ENCODE measurements at regions not wholly inside any gene's neighbourhood (a gene's known extent, or its start where the extent isn't known, plus 50 kb on each side); places are given as distances from the start of the nearest gene placed in this dataset.

DNA sequence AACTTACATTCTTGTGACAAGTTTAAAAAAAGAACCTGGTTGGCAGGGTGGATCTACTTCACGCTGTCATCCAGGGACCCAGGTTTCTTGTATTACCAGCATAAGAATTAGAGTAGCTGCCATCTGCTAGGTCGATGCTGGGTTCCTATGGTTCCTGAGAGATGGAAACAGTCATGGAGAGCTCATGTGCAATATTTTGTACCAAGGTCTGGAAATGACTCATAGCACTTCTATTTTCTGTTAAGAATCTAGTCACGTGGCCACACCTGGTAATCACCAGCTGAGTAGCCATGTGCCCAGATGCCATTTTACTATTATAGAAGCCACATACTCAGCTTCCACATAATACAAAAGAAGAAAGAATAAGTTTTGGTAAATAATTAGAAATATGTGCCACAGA lies 171.3 kb downstream of the CD83 start:
- Histone ChIP-seq H3K4me1 (no peaks in the 10 kb centered on the region), H3K36me3 (no peaks in the 10 kb centered on the region), H3K27ac (no peak overlapping the region), H3K27me3 (no peaks in the 10 kb centered on the region), H3K9me3 (no peaks in the 10 kb centered on the region), H3K4me3 (no peak overlapping the region)
- intact Hi-C loops (cut with DNase I; ENCODE audit: low total_unique reads): no loop called here
- TF ChIP-seq, protein P1, sequence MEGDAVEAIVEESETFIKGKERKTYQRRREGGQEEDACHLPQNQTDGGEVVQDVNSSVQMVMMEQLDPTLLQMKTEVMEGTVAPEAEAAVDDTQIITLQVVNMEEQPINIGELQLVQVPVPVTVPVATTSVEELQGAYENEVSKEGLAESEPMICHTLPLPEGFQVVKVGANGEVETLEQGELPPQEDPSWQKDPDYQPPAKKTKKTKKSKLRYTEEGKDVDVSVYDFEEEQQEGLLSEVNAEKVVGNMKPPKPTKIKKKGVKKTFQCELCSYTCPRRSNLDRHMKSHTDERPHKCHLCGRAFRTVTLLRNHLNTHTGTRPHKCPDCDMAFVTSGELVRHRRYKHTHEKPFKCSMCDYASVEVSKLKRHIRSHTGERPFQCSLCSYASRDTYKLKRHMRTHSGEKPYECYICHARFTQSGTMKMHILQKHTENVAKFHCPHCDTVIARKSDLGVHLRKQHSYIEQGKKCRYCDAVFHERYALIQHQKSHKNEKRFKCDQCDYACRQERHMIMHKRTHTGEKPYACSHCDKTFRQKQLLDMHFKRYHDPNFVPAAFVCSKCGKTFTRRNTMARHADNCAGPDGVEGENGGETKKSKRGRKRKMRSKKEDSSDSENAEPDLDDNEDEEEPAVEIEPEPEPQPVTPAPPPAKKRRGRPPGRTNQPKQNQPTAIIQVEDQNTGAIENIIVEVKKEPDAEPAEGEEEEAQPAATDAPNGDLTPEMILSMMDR (IDR thresholded peaks at IDR 0.05): no peak
- TF ChIP-seq POLR2A (IDR thresholded peaks at IDR 0.05) (no peak), POLR2AphosphoS5 (IDR thresholded peaks at IDR 0.05) (no peak), EP300 (IDR thresholded peaks at IDR 0.05; ENCODE audit: low read depth) (no peak)
- in situ Hi-C loops (cut with MboI; ENCODE audit: low pct_ligation_motif_present in 1 of 4, low pct_unique_long_range_greater_than_20kb in 1 of 4, low sequenced_read_pairs in 3 of 4): no loop called here
- 88 to 92% methylated on average over 1 to 3 of the region's 3 CpGs for WGBS, 2 donors (ENCODE audit: low coverage in 1 of 2)
- DNase-seq: no peak

DNA sequence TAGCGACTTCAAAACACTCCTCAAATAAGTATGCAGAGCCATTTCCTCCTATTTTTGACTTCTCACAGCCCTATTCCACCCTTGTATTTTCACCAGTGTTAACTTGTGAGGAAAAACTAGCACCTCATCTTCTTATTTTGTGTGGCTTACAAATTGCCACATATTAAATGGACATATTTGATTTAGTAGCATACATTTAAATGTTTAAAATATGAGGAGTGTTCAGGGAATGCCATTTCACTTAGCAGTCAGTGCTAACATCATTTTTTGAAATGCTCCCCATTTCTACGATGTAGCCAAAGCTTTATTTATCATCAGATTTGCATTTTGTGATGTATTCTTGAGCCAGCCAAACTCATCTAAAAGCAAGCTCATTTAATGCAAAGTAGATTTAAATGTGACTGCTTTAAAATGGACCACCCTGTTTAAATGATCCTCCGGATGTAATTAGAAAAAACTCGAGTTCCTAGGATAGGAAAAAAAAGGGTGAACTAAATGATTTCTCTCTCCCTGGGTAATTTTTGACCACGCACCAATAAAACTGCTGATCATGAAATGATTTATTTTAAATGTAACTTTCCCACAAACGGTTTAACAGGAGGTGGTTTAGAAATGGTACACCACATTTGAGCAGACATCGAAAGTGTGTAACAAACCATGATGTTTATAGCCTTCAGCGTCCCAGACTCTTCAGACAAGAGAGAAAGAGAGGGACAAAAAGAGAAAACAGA lies 172.6 kb downstream of the CD83 start:
- no peak overlapping the region for H3K27ac ChIP-seq
- no peaks in the 10 kb centered on the region for H3K36me3 ChIP-seq
- whole genome bisulfite sequencing, 2 donors (ENCODE audit: low coverage in 1 of 2): 40 to 61% methylated on average over 6 to 8 of the region's 8 CpGs
- H3K27me3 ChIP-seq: no peaks in the 10 kb centered on the region
- no peak for DNase-seq
- no peak overlapping the region for H3K4me3 ChIP-seq
- in situ Hi-C loops (cut with MboI; ENCODE audit: low pct_ligation_motif_present in 1 of 4, low pct_unique_long_range_greater_than_20kb in 1 of 4, low sequenced_read_pairs in 3 of 4): no loop called here
- intact Hi-C loops (cut with DNase I; ENCODE audit: low total_unique reads): no loop called here
- H3K4me1 ChIP-seq: no peaks in the 10 kb centered on the region
- H3K9me3 ChIP-seq: no peaks in the 10 kb centered on the region
- TF ChIP-seq POLR2AphosphoS5 (IDR thresholded peaks at IDR 0.05): no peak
- TF ChIP-seq, protein P1 (IDR thresholded peaks at IDR 0.05): no peak
- TF ChIP-seq POLR2A (IDR thresholded peaks at IDR 0.05): no peak
- no peak for TF ChIP-seq EP300 (IDR thresholded peaks at IDR 0.05; ENCODE audit: low read depth)

- no peak for TF ChIP-seq EP300 (IDR thresholded peaks at IDR 0.05; ENCODE audit: low read depth)
- TF ChIP-seq, protein P1 (IDR thresholded peaks at IDR 0.05): no peak
- no peak for TF ChIP-seq POLR2A (IDR thresholded peaks at IDR 0.05)
- no peak for TF ChIP-seq POLR2AphosphoS5 (IDR thresholded peaks at IDR 0.05)
- no peaks in the 10 kb centered on the region for H3K9me3 ChIP-seq
- in situ Hi-C loops (cut with MboI; ENCODE audit: low pct_ligation_motif_present in 1 of 4, low pct_unique_long_range_greater_than_20kb in 1 of 4, low sequenced_read_pairs in 3 of 4): no loop called here
- H3K27me3 ChIP-seq: no peaks in the 10 kb centered on the region
- DNase-seq: no peak
- H3K4me1 ChIP-seq: no peaks in the 10 kb centered on the region
- H3K36me3 ChIP-seq: no peaks in the 10 kb centered on the region
- WGBS, 2 donors (ENCODE audit: low coverage in 1 of 2): 86 to 100% methylated on average over 3 to 5 of the region's 5 CpGs
- intact Hi-C loops (cut with DNase I; ENCODE audit: low total_unique reads): no loop called here
- H3K27ac ChIP-seq: no peak overlapping the region
- no peak overlapping the region for H3K4me3 ChIP-seq
Observed at GRCh38 chr6:14290772-14291330, 173.3 kb downstream of the CD83 start.

DNA sequence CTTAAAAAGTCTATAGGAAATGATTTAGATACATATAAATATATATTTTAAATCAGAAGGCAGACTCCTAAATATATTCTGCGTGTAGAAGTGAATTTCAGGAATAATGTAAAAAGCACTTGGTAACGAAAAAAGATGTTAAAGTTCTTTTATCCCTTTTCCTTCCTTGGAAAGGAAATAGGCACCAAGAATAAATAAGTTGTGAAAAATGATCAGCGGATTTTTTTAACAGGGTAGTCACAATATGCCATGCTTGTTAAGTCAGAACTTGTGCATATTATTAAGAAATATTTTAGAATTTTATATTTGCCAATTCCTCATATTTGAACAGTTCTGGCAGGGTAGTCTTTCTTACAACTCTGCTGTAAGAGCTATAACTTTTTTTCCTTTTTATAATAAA lies 173.8 kb downstream of the CD83 start:
- 91 to 96% methylated on average over 3 of the region's 3 CpGs for WGBS, 2 donors (ENCODE audit: low coverage in 1 of 2)
- no peaks in the 10 kb centered on the region for H3K36me3 ChIP-seq
- H3K4me3 ChIP-seq: no peak overlapping the region
- intact Hi-C loops (cut with DNase I; ENCODE audit: low total_unique reads) (no loop called here), in situ Hi-C loops (cut with MboI; ENCODE audit: low pct_ligation_motif_present in 1 of 4, low pct_unique_long_range_greater_than_20kb in 1 of 4, low sequenced_read_pairs in 3 of 4) (no loop called here)
- H3K4me1 ChIP-seq: no peaks in the 10 kb centered on the region
- DNase-seq: no peak
- no peak overlapping the region for H3K27ac ChIP-seq
- TF ChIP-seq POLR2A (IDR thresholded peaks at IDR 0.05): no peak
- TF ChIP-seq POLR2AphosphoS5 (IDR thresholded peaks at IDR 0.05): no peak
- TF ChIP-seq, protein P1 (IDR thresholded peaks at IDR 0.05): no peak
- no peak for TF ChIP-seq EP300 (IDR thresholded peaks at IDR 0.05; ENCODE audit: low read depth)
- H3K9me3 ChIP-seq: no peaks in the 10 kb centered on the region
- no peaks in the 10 kb centered on the region for H3K27me3 ChIP-seq
